GM19438 (cell line): ENCODE measurements at regions not wholly inside any gene's neighbourhood (a gene's known extent, or its start where the extent isn't known, plus 50 kb on each side); places are given as distances from the start of the nearest gene placed in this dataset.

Experiments used
- ATAC-seq: cut with Tn5 transposase; IDR thresholded peaks from one replicate; pipeline ENCODE4 v1.9.1; 2021; ENCODE audit warnings: low read depth; ENCODE audit not compliant: unreplicated experiment

- ATAC-seq, result no peak
These were observed 171.0 kb downstream of the RPLP1 start for GRCh38 chr15:69623392-69624154.

- no peak for ATAC-seq
These were observed 171.5 kb downstream of the RPLP1 start for GRCh38 chr15:69624155-69624520.

GRCh38 chr15:69624816-69625215 lies 172.2 kb downstream of the RPLP1 start:
- ATAC-seq, result no peak

GRCh38 chr15:69625328-69625727 lies 172.7 kb downstream of the RPLP1 start:
- no peak for ATAC-seq

- no peak for ATAC-seq
These were observed 173.8 kb downstream of the RPLP1 start for GRCh38 chr15:69626095-69627066.

- no peak for ATAC-seq
These were observed 175.0 kb downstream of the RPLP1 start for GRCh38 chr15:69627548-69628158.

GRCh38 chr15:69628256-69629093 lies 175.9 kb downstream of the RPLP1 start:
- ATAC-seq, result no peak

GRCh38 chr15:69629631-69630161 lies 177.1 kb downstream of the RPLP1 start:
- no peak for ATAC-seq

- ATAC-seq, result no peak
These were observed 178.4 kb downstream of the RPLP1 start for GRCh38 chr15:69631005-69631404.

GRCh38 chr15:69631978-69632377 lies 179.4 kb downstream of the RPLP1 start:
- ATAC-seq, result no peak

- no peak for ATAC-seq
These were observed 182.2 kb downstream of the RPLP1 start for GRCh38 chr15:69634860-69635259.

- no peak for ATAC-seq
These were observed 183.7 kb downstream of the RPLP1 start for GRCh38 chr15:69636169-69636915.

GRCh38 chr15:69637818-69638217 lies 185.2 kb downstream of the RPLP1 start:
- ATAC-seq, result no peak

- no peak for ATAC-seq
These were observed 190.9 kb downstream of the RPLP1 start for GRCh38 chr15:69643476-69643875.

- ATAC-seq, result no peak
These were observed 191.4 kb downstream of the RPLP1 start for GRCh38 chr15:69643971-69644370.

GRCh38 chr15:69644876-69645275 lies 192.3 kb downstream of the RPLP1 start:
- ATAC-seq, result no peak

- no peak for ATAC-seq
These were observed 194.5 kb downstream of the RPLP1 start for GRCh38 chr15:69647142-69647513.

GRCh38 chr15:69648212-69648611 lies 195.6 kb downstream of the RPLP1 start:
- no peak for ATAC-seq
